ENCODE measurements at regions not wholly inside any gene's neighbourhood (a gene's known extent, or its start where the extent isn't known, plus 50 kb on each side); places are given as distances from the start of the nearest gene placed in this dataset.

DNA sequence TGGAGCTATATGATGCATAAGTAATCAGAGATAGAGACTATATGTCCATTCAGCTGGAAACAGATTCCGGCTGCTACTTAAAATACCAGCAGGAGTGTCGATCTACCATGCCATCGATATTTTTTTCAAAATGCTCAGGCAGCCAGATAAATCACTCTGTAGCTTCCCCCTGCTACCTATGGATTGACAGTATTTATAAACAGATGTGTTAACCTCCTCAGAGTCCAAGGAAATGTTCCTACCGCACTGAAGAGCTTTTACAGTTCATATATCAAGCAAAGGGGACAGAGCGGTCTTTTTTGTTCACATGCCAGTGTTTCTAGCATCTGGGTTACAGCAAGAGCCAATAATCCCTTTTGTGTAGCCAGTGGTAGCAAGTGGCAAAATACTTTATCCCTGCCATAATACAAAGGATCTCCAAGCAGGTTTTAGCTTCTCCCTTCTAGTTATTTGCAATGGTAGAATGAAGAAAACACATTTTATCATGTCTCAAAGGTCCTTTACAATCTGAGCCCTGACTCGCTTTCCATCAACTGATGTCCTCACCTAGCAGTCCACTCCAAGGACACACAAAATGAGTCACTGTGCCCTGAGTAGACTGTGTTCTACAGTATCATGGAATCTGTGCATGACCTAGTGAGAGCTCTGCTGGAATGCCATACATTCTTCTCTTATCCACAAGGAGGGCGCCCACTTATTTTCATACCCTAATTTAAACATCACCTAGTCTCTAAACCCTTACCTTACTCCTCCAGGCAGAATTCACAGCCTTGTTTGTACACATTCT is 507.0 kb downstream of the TBL1XR1 start:
- TF ChIP-seq, protein P1, sequence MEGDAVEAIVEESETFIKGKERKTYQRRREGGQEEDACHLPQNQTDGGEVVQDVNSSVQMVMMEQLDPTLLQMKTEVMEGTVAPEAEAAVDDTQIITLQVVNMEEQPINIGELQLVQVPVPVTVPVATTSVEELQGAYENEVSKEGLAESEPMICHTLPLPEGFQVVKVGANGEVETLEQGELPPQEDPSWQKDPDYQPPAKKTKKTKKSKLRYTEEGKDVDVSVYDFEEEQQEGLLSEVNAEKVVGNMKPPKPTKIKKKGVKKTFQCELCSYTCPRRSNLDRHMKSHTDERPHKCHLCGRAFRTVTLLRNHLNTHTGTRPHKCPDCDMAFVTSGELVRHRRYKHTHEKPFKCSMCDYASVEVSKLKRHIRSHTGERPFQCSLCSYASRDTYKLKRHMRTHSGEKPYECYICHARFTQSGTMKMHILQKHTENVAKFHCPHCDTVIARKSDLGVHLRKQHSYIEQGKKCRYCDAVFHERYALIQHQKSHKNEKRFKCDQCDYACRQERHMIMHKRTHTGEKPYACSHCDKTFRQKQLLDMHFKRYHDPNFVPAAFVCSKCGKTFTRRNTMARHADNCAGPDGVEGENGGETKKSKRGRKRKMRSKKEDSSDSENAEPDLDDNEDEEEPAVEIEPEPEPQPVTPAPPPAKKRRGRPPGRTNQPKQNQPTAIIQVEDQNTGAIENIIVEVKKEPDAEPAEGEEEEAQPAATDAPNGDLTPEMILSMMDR (conservative IDR thresholded peaks at IDR 0.05; ENCODE audit: low read depth, low read length): no peak
- H3K4me2 ChIP-seq: no peak overlapping the region
- no peaks in the 10 kb centered on the region for H3K79me2 ChIP-seq (ENCODE audit: insufficient read depth, low read depth)
- H4K20me1 ChIP-seq (ENCODE audit: insufficient read depth): no peaks in the 10 kb centered on the region
- no peak overlapping the region for H3K9ac ChIP-seq
- H3K27ac ChIP-seq: no peak overlapping the region
- no peaks in the 10 kb centered on the region for H3K27me3 ChIP-seq (ENCODE audit: insufficient read depth, low read depth)
- no peak overlapping the region for H3K4me3 ChIP-seq (IDR thresholded peaks at IDR 0.05; ENCODE audit: insufficient read depth, low read depth, low read length)
- H3K36me3 ChIP-seq (ENCODE audit: insufficient read depth): no peaks in the 10 kb centered on the region
- no peak overlapping the region for H2AFZ ChIP-seq (ENCODE audit: low read depth)
- no peaks in the 10 kb centered on the region for H3K4me1 ChIP-seq (ENCODE audit: low read depth, poor library complexity, severe bottlenecking)

DNA sequence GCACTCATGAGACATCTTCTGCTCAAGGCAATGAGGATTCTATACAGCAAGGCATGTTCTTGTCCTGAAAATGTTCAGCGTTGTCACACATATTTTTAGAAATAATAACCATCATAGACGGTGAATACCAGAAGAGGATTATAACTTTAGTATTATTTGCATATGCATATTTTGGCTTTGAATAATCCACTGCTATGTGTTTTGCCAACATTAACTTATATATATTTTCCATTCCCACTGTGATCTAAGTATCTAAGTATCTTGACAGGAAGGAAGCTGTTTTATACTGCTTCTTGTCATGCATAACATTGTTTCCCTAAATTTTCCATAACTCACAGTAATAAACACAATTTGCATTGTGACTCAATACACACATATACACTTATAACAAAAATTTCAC is 509.5 kb downstream of the TBL1XR1 start:
- H3K4me1 ChIP-seq (ENCODE audit: low read depth, poor library complexity, severe bottlenecking): no peaks in the 10 kb centered on the region
- no peak overlapping the region for H3K4me3 ChIP-seq (IDR thresholded peaks at IDR 0.05; ENCODE audit: insufficient read depth, low read depth, low read length)
- H3K4me2 ChIP-seq: no peak overlapping the region
- no peak overlapping the region for H3K27ac ChIP-seq
- H2AFZ ChIP-seq (ENCODE audit: low read depth): no peak overlapping the region
- no peaks in the 10 kb centered on the region for H4K20me1 ChIP-seq (ENCODE audit: insufficient read depth)
- H3K36me3 ChIP-seq (ENCODE audit: insufficient read depth): no peaks in the 10 kb centered on the region
- H3K79me2 ChIP-seq (ENCODE audit: insufficient read depth, low read depth): no peaks in the 10 kb centered on the region
- no peak overlapping the region for H3K9ac ChIP-seq
- TF ChIP-seq, protein P1 (conservative IDR thresholded peaks at IDR 0.05; ENCODE audit: low read depth, low read length): no peak
- H3K27me3 ChIP-seq (ENCODE audit: insufficient read depth, low read depth): no peaks in the 10 kb centered on the region

DNA sequence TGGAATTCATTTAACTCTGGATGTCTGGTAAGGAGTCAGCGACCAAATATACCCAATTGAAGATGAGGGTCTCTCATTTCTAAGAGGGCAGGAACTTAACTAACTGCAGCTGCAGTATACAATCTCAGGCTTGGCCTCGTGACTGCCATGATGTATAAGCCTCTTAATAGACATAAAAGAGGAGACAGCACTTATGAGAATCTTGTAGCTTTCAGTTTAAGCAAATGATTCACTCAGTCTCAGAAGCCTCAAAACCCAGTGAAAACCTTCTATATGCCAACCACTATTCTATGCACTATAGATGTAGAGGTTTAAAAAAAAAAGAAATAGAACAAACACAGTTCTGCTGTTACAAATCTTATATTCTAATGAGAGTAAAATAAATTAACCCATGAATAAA is 513.9 kb downstream of the TBL1XR1 start:
- H3K27ac ChIP-seq: no peak overlapping the region
- H3K36me3 ChIP-seq (ENCODE audit: insufficient read depth): no peaks in the 10 kb centered on the region
- no peaks in the 10 kb centered on the region for H3K4me1 ChIP-seq (ENCODE audit: low read depth, poor library complexity, severe bottlenecking)
- H3K4me2 ChIP-seq: no peak overlapping the region
- no peak overlapping the region for H3K4me3 ChIP-seq (IDR thresholded peaks at IDR 0.05; ENCODE audit: insufficient read depth, low read depth, low read length)
- TF ChIP-seq, protein P1 (conservative IDR thresholded peaks at IDR 0.05; ENCODE audit: low read depth, low read length): no peak
- no peaks in the 10 kb centered on the region for H3K79me2 ChIP-seq (ENCODE audit: insufficient read depth, low read depth)
- no peak overlapping the region for H3K9ac ChIP-seq
- H2AFZ ChIP-seq (ENCODE audit: low read depth): no peak overlapping the region
- no peaks in the 10 kb centered on the region for H4K20me1 ChIP-seq (ENCODE audit: insufficient read depth)
- H3K27me3 ChIP-seq (ENCODE audit: insufficient read depth, low read depth): no peaks in the 10 kb centered on the region

DNA sequence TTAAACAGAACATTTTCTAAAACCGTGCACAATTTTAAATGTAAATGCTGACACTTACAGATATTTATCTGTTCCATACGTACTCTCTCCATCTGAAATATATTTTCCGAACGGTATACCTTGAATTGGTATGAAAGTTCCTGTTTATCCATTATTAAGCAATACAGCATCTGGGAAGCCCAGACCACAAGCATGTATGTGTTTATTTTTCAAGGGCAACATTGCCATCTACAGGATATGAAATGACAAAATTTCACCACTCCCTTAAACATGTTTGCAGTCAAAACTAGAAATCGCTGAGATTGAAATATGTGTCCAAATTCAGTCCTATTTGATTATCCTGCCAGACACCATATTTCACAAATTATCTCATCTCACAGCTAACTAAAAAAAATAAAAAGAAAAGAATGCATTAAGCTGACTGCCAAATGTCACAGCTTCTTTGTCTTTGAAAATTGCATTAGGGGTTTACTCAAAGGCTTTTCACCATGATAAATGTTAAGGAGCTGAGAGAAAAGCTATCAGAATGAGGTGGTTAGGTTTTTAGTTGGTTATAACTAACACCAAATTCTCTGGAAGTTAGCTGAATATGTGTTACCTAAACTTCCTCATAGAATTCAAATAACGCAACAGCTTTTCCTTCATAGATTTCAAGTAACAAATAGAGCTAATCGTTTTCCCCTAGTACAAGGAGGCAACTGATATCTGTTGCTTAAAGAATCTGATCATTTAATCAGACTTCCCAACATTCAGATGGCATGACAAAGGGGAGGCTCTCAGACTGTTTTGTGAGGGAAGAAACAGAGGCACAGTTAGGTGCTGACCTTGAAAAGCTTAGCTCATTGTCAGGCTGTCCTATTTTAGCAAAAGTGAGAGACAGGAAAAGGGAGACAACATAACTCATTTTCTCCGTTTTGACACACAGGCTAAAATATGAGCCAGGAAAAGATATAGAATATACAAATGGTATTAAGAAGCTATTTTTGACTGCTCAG is 533.1 kb downstream of the TBL1XR1 start:
- Histone ChIP-seq H2AFZ (ENCODE audit: low read depth) (no peak overlapping the region), H3K27ac (no peak overlapping the region), H3K79me2 (ENCODE audit: insufficient read depth, low read depth) (no peaks in the 10 kb centered on the region)

More for the DNA sequence above, 533.1 kb downstream of the TBL1XR1 start:
- Histone ChIP-seq H3K36me3 (ENCODE audit: insufficient read depth) (no peaks in the 10 kb centered on the region), H3K4me3 (IDR thresholded peaks at IDR 0.05; ENCODE audit: insufficient read depth, low read depth, low read length) (no peak overlapping the region), H3K27me3 (ENCODE audit: insufficient read depth, low read depth) (no peaks in the 10 kb centered on the region), H4K20me1 (ENCODE audit: insufficient read depth) (no peaks in the 10 kb centered on the region), H3K4me2 (0 out of 2 replicates have a peak overlapping the region, but pooled peaks have one; percentile 30), H3K4me1 (ENCODE audit: low read depth, poor library complexity, severe bottlenecking) (peaks cover 13% of the 10 kb centered on the region), H3K9ac (no peak overlapping the region)
- TF ChIP-seq, protein P1 (conservative IDR thresholded peaks at IDR 0.05; ENCODE audit: low read depth, low read length): peak; percentile 75

All from KMS-11 (cell line).